HL-60 (cell line): ENCODE measurements at regions not wholly inside any gene's neighbourhood (a gene's known extent, or its start where the extent isn't known, plus 50 kb on each side); places are given as distances from the start of the nearest gene placed in this dataset.

Experiments used
- CTCF ChIP-seq: IDR thresholded peaks from one replicate; pipeline ENCODE4 v1.5.1; 2011; ENCODE audit warnings: low read length, control low read depth, inconsistent platforms; ENCODE audit not compliant: insufficient read depth
- POLR2AphosphoS5 ChIP-seq: IDR thresholded peaks from 2 replicates; pipeline ENCODE4 v1.6.1; 2012; ENCODE audit warnings: low read depth
- REST ChIP-seq: IDR thresholded peaks from 2 replicates; pipeline ENCODE4 v1.6.1; 2012; ENCODE audit warnings: low read depth; ENCODE audit not compliant: insufficient replicate concordance
- SPI1 ChIP-seq: IDR thresholded peaks from 2 replicates; pipeline ENCODE4 v1.6.1; 2012; ENCODE audit warnings: low read depth, mild to moderate bottlenecking, borderline replicate concordance

- no peak for TF ChIP-seq CTCF
- TF ChIP-seq POLR2AphosphoS5: no peak
- no peak for TF ChIP-seq REST
- TF ChIP-seq SPI1: no peak
Observed at GRCh38 chr3:28036599-28037575, 204.5 kb upstream of the CMC1 start.
